OCI-M1 (cell line): ENCODE measurements at regions not wholly inside any gene's neighbourhood (a gene's known extent, or its start where the extent isn't known, plus 50 kb on each side); places are given as distances from the start of the nearest gene placed in this dataset.
A peak's percentile ranks its signal among the peaks of the same experiment; 100 is the strongest.

Source experiments
- DNase-seq: peaks from one replicate; lab custom pipeline; 2025; lab: John Stamatoyannopoulos, UW

DNA sequence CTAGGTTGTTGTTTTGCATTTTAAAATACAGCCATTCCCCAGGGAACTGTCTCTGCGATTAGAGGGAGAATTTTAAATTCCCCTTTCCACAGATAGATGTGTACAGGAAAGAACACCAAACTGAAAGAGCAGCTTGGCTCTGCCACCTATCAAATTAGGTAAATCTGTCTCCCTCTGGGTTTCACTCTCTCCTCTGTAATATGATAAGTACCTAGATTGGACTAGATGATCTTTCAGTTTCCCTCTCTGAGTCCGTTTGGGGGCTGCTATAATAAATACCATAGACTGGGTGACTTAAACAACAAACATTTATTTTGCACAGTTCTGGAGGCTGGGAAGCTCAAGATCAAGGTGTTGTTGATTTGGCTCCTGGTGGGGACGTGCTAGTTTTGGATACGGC lies 186.0 kb downstream of the KIF20B start:
- DNase-seq, result no peak

DNA sequence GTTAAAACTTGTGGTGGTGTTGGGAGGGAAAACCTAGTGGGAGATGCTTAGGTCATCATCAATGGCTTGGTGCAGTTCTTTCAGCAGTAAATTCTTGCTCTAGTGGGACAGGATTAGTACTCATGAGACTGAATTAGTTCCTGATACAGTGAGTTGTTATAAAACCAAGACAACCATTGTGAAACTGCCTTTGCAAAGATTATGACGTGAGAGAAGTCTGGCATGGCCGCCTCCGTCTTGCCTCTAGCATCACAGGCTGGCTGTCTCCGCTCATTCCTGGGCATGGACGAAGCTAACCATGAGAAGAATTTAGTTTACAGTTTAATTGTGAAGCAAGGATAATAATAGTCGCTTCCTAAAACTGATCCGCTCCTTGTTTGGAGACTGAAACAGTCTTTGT lies 186.4 kb downstream of the KIF20B start:
- no peak for DNase-seq

DNA sequence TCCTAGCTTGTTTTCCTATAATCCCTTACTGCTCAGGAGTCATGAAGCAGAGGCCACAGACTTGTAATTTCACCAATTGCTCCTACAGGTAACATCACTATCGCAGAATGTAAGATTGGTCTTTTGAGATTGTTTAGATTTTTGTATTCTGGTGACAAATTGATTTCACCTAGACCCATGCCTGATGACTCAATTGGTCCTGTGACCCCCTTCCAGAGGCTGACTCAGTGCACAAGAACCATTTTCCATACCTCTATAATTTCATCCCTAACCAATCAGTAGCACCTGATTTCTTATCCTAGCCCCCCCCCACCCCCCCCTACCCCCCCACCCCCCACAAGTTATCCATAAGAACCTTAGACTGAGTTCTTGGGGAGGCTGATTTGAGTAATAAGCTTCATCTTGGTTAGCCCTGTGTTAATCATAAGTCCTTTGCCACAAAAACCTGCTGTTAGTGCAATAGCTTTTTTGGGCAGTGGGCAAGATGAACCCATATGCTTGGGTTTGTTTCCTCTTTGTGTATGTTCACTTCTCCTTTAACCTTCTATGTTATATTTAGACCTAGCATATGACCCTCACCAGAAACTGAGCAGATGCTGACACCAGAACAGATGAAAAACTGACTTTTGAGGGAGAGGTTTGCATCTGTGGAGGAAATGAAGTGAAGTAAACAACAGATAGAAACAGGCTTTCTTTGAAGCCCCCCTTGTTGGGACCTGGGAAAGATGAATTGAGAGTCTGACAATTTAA lies 187.1 kb downstream of the KIF20B start:
- no peak for DNase-seq

DNA sequence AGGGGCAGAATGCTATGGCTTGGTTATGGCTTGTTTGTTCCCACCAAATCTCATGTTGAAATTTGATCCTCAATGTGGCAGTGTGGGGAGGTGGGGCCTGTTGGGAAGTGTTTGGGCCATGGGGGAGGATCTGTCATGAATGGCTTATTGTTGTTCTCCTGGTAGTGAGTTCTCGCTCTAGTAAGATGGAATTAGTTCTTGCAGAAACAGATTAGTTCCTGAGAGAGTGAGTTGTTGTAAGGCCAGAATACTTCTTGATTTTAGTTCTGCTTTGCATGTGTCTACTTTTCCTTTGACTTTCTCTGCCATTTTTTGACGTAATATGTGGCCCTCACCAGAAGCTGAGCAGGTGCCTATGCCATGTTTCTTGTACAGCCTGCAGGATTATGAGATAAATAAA lies 188.2 kb downstream of the KIF20B start:
- no peak for DNase-seq

- DNase-seq, result no peak
These were observed 189.7 kb downstream of the KIF20B start for GRCh38 chr10:89891006-89891535.

GRCh38 chr10:89894051-89894450 lies 192.7 kb downstream of the KIF20B start:
- no peak for DNase-seq

GRCh38 chr10:89900554-89900953 lies 199.2 kb downstream of the KIF20B start:
- DNase-seq, result no peak

DNA sequence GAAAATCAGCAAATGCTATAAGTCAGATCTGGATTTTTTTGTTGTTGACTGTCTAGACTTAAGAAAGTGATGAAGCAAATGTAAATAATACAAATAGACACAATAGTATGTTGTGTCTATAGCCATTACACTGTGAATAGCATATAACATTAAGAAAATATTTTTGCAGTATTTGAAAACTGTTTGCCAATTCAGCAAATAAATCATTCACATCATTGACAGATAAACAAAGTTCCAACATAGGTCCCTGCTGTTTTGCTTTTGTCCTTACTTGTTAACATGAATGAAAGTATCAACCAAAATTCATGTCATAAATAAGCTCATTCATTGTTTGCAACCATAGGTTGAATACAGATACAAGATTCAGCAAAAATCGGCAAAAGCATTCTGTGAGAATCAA lies 200.5 kb downstream of the KIF20B start:
- DNase-seq, result no peak

GRCh38 chr10:89904755-89905154 lies 203.4 kb downstream of the KIF20B start:
- no peak for DNase-seq

DNA sequence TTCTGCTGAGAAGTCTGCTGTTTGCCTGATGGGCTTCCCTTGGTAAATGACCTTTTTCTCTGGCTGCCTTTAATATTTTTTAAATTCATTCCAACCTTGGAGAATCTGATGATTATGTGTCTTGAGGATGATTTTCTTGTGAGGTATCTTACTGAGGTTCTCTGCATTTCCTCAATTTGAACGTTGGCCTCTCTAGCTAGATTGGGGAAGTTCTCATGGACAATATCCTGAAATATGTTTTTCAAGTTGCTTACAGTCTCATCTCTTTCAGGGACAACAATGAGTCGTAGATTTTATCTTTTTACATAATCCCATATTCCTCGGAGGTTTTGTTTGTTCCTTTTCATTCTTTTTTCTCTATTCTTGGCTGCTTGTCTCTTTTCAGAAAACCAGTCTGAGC lies 208.4 kb downstream of the KIF20B start:
- peak; percentile 41 for DNase-seq

- no peak for DNase-seq
These were observed 213.6 kb downstream of the KIF20B start for GRCh38 chr10:89915021-89915420.

DNA sequence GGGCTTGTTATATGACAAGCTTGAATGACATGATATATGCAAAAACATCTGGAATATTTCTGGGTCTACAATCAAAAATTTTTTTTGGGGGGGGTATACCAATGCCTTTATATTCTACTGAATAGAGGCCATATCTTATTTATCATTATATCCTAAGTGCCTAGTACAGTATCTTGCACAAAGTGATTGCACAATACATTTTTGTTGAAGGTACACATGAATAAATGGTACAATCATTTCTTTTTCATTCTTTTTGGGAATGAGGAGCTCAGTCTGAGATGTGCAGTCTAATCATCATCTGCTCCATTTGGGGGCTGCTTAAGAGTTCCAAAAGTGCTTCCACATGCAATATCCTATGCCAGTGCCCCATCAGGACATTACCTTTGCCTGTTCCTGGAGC lies 214.6 kb downstream of the KIF20B start:
- no peak for DNase-seq

- no peak for DNase-seq
These were observed 215.3 kb downstream of the KIF20B start for GRCh38 chr10:89916468-89917215.

DNA sequence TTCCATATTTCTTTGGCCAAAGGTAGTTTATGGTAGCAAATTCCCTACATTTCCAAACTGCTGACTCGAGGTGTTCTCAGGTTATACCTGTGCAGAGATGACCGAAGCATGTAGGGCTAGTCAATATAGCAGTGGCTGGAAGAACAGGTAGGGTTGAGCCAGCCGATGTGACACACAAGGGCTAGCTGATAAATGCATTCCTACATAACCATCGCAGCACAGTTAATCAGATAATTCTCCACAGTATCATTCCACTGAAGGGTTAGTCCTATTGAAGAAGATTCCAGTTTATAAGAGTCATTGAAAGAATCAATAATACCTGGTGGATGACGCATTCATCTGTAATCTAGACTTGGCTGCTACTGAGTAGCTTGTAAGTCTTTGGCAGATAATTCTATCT lies 220.0 kb downstream of the KIF20B start:
- DNase-seq, result no peak

DNA sequence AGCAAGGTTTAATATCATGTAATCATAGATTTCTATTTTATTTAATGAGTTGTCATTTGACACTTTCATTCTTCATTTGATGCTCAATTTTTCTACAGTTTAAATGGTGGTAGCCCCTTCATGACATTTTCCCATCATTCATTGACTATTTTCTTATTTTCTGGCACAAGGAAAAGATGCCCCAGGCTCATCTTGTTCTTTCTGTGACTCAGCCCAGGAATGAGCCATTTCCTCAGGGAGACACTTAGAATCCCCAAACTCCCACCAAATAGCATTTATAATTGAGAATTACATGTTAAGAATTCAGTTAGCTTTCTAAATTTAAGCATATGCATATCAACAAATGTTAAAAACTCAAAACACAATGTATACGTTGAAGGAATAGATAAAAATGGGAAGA lies 222.3 kb downstream of the KIF20B start:
- no peak for DNase-seq

GRCh38 chr10:89924261-89924660 lies 222.9 kb downstream of the KIF20B start:
- no peak for DNase-seq

- no peak for DNase-seq
These were observed 225.3 kb downstream of the KIF20B start for GRCh38 chr10:89926736-89927135.

GRCh38 chr10:89929282-89930026 lies 228.1 kb downstream of the KIF20B start:
- DNase-seq, result no peak

DNA sequence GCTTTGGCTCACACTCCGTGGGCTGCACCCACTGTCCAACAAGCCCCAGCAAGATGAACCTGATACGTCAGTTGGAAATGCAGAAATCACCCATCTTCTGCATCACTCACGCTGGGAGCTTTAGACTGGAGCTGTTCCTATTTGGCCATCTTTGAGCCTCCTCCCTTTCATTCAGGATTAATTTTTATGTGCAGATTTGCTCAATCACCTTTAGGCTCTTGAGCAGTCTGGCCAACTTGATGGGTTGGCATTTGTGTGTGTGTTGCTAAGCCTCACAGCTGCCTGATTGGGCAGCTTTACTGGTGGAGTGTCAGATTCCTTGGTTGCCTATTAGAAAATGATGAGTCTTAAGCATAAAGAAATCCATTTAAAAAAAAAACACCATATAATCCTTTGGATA lies 236.1 kb downstream of the KIF20B start:
- DNase-seq, result no peak

- DNase-seq, result no peak
These were observed 238.7 kb downstream of the KIF20B start for GRCh38 chr10:89940076-89940475.

DNA sequence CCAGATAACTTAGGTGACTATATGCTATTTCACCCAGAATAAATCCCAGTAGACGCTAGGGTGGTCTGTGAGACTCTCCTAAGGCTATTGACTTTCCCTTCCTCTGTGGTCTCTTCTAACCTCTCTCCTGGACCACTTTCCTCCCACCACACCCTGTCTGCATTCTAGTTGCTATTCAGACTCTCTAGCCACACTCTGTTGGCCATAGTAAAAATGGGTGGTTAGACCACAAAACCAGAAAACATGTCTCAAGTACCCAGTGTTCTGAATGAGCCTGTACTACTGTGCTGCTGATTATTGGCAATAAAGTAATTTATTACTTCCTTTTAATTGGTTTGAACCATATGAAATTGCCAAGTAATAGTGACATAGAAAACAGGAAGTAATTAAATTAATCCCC lies 240.8 kb downstream of the KIF20B start:
- peak; percentile 11 for DNase-seq

- DNase-seq, result no peak
These were observed 242.7 kb downstream of the KIF20B start for GRCh38 chr10:89944138-89944537.

DNA sequence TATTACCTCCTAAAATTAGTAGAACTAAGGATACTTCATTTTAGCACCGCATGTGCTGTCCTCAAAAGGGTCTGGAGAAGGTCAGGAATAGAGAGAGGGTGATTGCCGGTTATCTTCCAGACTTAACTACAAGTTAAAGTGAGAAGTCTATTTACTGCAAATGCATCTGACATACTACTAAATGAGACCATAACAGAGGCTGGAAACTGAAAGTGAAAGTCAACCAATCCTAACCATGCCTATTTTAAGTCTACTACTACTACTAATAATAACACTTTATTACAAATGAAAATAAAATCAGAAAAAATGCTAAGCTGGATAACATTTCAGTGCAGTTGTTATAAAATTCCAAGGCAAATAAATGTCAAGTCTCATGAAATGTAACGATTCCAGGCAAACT lies 244.7 kb downstream of the KIF20B start:
- DNase-seq, result peak; percentile 83
